CD4-positive, alpha-beta T cell treated with Interleukin-1 beta for 1 hour (primary cell): ENCODE measurements at regions not wholly inside any gene's neighbourhood (a gene's known extent, or its start where the extent isn't known, plus 50 kb on each side); places are given as distances from the start of the nearest gene placed in this dataset.
A peak's percentile ranks its signal among the peaks of the same experiment; 100 is the strongest.
"Not testable (repeated sequence)": the region's sequence is repeated elsewhere in the genome, so short reads cannot be mapped to it uniquely, and the experiment has no call there.

Experiments used
- DNase-seq, 2 donors: peaks; one replicate each; pipeline ENCODE4 v3.0.0-alpha.2; 2020 to 2022

- DNase-seq = no peak
Measured at GRCh38 chr4:12144051-12144450, 715.4 kb upstream of the HS3ST1 start.

- DNase-seq = no peak
Measured at GRCh38 chr4:12140864-12141263, 712.2 kb upstream of the HS3ST1 start.

GRCh38 chr4:12139296-12139695 is 710.6 kb upstream of the HS3ST1 start:
- no peak for DNase-seq

- DNase-seq = no peak
Measured at GRCh38 chr4:12138488-12138887, 709.8 kb upstream of the HS3ST1 start.

- no peak for DNase-seq
Measured at GRCh38 chr4:12137575-12137974, 708.9 kb upstream of the HS3ST1 start.

- DNase-seq = peak in 1 of 2 donors; percentile 9
Measured at GRCh38 chr4:12126474-12126873, 697.8 kb upstream of the HS3ST1 start.

- no peak for DNase-seq
Measured at GRCh38 chr4:12124138-12124537, 695.4 kb upstream of the HS3ST1 start.

- DNase-seq = no peak
Measured at GRCh38 chr4:12123707-12124106, 695.0 kb upstream of the HS3ST1 start.

GRCh38 chr4:12122316-12122715 is 693.6 kb upstream of the HS3ST1 start:
- no peak for DNase-seq

GRCh38 chr4:12120968-12121367 is 692.3 kb upstream of the HS3ST1 start:
- DNase-seq = no peak

- DNase-seq = peak; percentile 2 to 14
Measured at GRCh38 chr4:12118651-12119213, 690.0 kb upstream of the HS3ST1 start.

GRCh38 chr4:12116009-12116552 is 687.4 kb upstream of the HS3ST1 start:
- DNase-seq = no peak

GRCh38 chr4:12110627-12111026 is 681.9 kb upstream of the HS3ST1 start:
- DNase-seq = no peak

- not testable (repeated sequence) for DNase-seq
Measured at GRCh38 chr4:12109056-12109455, 680.4 kb upstream of the HS3ST1 start.

- DNase-seq = no peak
Measured at GRCh38 chr4:12105519-12105918, 676.8 kb upstream of the HS3ST1 start.

GRCh38 chr4:12089920-12090319 is 661.2 kb upstream of the HS3ST1 start:
- not testable (repeated sequence) for DNase-seq

- DNase-seq = no peak
Measured at GRCh38 chr4:12084690-12085089, 656.0 kb upstream of the HS3ST1 start.

- no peak for DNase-seq
Measured at GRCh38 chr4:12071316-12071715, 642.6 kb upstream of the HS3ST1 start.

- DNase-seq = no peak
Measured at GRCh38 chr4:12053966-12054365, 625.3 kb upstream of the HS3ST1 start.

- no peak for DNase-seq
Measured at GRCh38 chr4:12053556-12053955, 624.9 kb upstream of the HS3ST1 start.

- DNase-seq = no peak
Measured at GRCh38 chr4:12050357-12050756, 621.7 kb upstream of the HS3ST1 start.

- DNase-seq = no peak
Measured at GRCh38 chr4:12042818-12043217, 614.1 kb upstream of the HS3ST1 start.

GRCh38 chr4:12041828-12042227 is 613.1 kb upstream of the HS3ST1 start:
- DNase-seq = no peak

GRCh38 chr4:12036450-12036849 is 607.8 kb upstream of the HS3ST1 start:
- DNase-seq = no peak

GRCh38 chr4:12028258-12028657 is 599.6 kb upstream of the HS3ST1 start:
- no peak for DNase-seq
